ENCODE measurements at regions not wholly inside any gene's neighbourhood (a gene's known extent, or its start where the extent isn't known, plus 50 kb on each side); places are given as distances from the start of the nearest gene placed in this dataset.
A peak's percentile ranks its signal among the peaks of the same experiment; 100 is the strongest.

DNA sequence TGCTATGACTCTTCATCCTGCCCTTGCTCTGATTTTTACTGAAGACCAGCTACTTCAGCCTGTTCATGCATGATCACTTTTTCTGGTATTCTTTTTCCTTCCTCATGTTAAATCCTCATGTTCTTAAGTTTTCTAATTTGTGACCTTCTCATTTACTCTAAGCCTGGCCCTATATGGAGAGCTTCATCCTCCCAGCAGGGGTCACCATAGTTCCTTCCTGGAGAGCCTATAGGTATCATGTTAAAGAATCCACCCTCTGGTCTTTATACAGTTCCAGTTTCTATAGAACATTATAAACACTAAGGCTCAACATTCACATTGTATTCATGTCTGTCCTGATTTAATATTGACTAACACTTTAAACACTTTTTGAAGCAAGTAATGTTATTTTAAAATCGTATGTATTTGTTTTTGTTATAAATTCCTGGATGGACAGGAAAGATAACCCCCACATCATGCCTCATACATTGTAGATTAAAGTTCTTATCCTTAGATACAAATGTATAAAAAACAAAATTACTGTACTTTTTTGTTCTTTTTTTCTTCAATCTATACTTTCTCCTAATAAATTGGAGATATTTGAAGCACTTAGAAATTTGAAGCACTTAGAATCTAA lies 53.8 kb upstream of the OTUD4 start:
- TF ChIP-seq, protein P1, sequence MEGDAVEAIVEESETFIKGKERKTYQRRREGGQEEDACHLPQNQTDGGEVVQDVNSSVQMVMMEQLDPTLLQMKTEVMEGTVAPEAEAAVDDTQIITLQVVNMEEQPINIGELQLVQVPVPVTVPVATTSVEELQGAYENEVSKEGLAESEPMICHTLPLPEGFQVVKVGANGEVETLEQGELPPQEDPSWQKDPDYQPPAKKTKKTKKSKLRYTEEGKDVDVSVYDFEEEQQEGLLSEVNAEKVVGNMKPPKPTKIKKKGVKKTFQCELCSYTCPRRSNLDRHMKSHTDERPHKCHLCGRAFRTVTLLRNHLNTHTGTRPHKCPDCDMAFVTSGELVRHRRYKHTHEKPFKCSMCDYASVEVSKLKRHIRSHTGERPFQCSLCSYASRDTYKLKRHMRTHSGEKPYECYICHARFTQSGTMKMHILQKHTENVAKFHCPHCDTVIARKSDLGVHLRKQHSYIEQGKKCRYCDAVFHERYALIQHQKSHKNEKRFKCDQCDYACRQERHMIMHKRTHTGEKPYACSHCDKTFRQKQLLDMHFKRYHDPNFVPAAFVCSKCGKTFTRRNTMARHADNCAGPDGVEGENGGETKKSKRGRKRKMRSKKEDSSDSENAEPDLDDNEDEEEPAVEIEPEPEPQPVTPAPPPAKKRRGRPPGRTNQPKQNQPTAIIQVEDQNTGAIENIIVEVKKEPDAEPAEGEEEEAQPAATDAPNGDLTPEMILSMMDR (conservative IDR thresholded peaks at IDR 0.05; ENCODE audit: low read depth, low read length) = peak; percentile 88
- DNase-seq (ENCODE audit: low read depth) = peak; percentile 78
- no peak overlapping the region for H3K4me3 ChIP-seq (ENCODE audit: low read depth, low read length)

- H3K4me3 ChIP-seq (ENCODE audit: low read depth, low read length) = no peak overlapping the region
- DNase-seq (ENCODE audit: low read depth) = peak; percentile 62
- TF ChIP-seq, protein P1 (conservative IDR thresholded peaks at IDR 0.05; ENCODE audit: low read depth, low read length) = no peak
Observed at GRCh38 chr4:145231906-145232700, 51.7 kb upstream of the OTUD4 start.

GRCh38 chr4:145230726-145231125 lies 50.3 kb upstream of the OTUD4 start:
- peak; percentile 34 for DNase-seq (ENCODE audit: low read depth)
- TF ChIP-seq, protein P1 (conservative IDR thresholded peaks at IDR 0.05; ENCODE audit: low read depth, low read length) = no peak
- H3K4me3 ChIP-seq (ENCODE audit: low read depth, low read length) = no peak overlapping the region

All from choroid plexus epithelial cell (primary cell).